GM19025 (cell line): ENCODE measurements at regions not wholly inside any gene's neighbourhood (a gene's known extent, or its start where the extent isn't known, plus 50 kb on each side); places are given as distances from the start of the nearest gene placed in this dataset.

Experiments used
- ATAC-seq: cut with Tn5 transposase; IDR thresholded peaks from one replicate; pipeline ENCODE4 v1.9.1; 2021; ENCODE audit warnings: mild to moderate bottlenecking, low read depth, moderate library complexity; ENCODE audit not compliant: unreplicated experiment

DNA sequence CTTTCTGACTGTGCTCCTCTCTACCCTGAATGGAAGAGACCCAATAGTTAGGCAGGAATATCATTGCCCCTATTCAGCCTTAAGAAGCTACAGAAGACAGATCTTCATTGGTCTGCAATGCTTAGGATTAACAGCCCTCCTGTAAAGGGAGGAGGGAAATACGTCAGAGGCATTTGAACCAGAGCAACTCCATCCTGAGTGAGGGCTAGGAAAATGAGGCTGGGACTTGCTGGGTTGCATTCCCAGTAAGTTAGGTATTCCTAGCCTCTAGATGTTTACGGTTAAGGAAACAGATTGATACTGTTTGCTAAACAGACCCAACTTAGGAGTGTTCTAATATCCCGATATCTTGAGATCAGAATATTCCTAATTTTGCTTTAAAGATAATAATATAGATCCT, 63.5 kb downstream of the PCDH18 start:
- ATAC-seq, result no peak

- ATAC-seq, result no peak
These were observed 64.8 kb downstream of the PCDH18 start for GRCh38 chr4:137467537-137467936.

DNA sequence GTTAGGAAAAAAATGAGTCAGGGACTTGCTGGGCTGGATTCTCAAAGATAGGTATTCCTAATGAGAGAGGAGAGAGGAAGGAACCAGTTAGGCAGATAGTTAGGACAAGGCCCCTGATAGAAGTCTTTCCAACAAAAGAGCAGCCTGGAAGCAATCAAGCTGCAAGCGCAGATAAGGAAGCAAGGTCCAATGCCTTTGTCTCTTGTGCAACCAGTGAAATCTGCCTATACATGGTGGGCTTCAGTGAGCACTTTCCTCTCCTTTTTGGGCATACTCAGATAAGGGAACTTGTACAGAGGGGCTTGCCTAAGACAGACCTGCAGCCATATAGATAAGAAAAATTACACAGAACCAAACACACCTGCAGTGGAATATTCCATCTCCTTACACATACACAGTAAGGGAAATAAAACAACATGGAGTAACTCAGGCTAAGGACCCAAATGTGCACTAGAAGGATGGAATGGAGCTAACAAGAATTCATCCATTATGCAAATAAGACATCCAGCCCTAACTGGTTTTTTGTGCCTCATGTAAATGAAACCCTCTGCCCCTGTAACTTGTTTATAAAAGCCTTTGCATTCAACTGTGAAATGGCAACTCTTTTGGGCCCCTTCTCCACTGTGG, 68.8 kb downstream of the PCDH18 start:
- no peak for ATAC-seq

- ATAC-seq, result no peak
These were observed 76.5 kb downstream of the PCDH18 start for GRCh38 chr4:137455647-137456321.

GRCh38 chr4:137454767-137455166, 77.5 kb downstream of the PCDH18 start:
- ATAC-seq, result no peak

GRCh38 chr4:137452799-137453198, 79.5 kb downstream of the PCDH18 start:
- no peak for ATAC-seq

GRCh38 chr4:137451172-137451825, 81.0 kb downstream of the PCDH18 start:
- ATAC-seq, result no peak

GRCh38 chr4:137448402-137448801, 83.9 kb downstream of the PCDH18 start:
- ATAC-seq, result no peak

- ATAC-seq, result no peak
These were observed 86.2 kb downstream of the PCDH18 start for GRCh38 chr4:137446071-137446470.

- no peak for ATAC-seq
These were observed 89.1 kb downstream of the PCDH18 start for GRCh38 chr4:137443031-137443800.

DNA sequence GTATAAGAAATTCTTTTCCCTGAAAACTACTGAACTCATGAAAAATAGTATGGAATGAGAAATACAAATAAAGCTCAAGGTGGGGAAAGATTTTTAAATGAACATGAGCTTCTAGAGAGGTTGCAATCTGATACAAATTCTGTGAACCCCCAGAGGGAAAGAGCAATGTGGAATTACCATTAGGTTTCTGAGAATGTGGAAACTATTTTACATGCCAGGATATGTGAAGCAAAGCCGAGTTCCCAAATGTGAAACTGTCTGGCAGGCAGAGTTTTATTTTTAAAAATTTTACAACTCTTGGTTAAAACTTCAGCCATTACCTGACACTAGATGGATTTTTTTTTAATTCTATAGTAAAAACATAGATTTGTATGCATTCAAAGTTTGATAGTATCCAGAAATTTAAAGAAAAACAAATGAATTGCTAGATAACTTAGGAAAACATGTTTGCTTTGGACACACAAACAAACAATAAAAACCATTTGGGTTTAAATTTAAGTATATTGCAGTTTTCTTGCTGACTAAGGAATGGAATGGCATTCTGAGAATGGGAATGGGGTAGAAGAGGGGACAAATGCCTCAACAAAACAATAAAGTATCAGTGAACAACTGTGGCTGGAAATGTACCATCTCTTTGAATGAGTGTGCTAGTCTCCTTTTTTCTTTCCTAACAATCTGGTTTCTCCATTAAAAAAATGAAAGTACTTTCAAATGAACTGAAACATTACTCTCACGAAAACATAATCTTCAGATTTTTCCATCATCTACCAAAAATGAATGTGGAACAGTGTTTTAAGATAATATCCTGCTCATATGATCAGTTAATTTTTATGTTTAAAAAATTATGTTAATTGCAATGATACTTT, 99.6 kb downstream of the PCDH18 start:
- no peak for ATAC-seq

- ATAC-seq, result no peak
These were observed 102.1 kb downstream of the PCDH18 start for GRCh38 chr4:137430171-137430570.

- ATAC-seq, result no peak
These were observed 104.9 kb downstream of the PCDH18 start for GRCh38 chr4:137427411-137427810.

GRCh38 chr4:137425281-137425680, 107.0 kb downstream of the PCDH18 start:
- no peak for ATAC-seq

DNA sequence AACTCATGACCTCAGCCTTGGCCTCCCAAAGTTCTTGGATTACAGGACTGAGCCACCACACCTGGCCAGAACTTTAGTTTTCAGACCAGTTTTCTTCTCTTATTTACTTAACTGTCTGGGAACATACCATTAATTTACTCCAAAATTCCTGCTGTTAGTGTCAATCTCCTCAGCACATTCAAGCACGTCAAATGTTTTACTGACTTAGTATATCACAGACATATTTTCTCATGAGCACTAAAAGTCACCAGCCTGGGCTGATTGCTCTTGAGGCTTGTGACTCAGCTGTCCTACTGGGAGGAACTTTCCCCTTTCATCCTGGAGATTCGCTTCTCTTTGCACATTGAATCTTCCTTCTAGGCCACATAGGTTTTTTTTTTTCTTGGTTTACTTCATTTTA, 109.6 kb downstream of the PCDH18 start:
- no peak for ATAC-seq

- ATAC-seq, result no peak
These were observed 110.5 kb downstream of the PCDH18 start for GRCh38 chr4:137421796-137422195.

DNA sequence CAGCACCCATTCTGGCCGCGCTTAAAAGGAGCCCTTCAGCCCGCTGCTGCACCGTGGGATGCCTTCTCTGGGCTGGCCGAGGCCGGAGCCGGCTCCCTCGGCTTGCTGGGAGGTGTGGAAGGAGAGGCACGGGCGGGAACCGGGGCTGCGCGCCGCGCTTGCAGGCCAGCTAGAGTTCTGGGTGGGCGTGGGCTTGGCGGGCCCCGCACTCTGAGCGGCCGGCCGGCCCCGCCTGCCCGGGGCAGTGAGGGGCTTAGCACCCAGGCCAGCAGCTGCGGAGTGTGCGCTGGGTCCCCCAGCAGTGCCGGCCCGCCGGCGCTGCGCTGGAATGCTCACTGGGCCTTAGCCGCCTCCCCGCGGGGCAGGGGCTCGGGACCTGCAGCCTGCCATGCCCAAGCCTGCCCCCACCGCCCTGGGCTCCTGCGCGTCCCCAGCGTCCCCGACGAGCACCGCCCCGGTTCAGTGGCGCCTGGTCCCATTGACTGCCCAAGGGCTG, 111.3 kb downstream of the PCDH18 start:
- ATAC-seq, result no peak

- ATAC-seq, result no peak
These were observed 114.6 kb downstream of the PCDH18 start for GRCh38 chr4:137417676-137418075.

- no peak for ATAC-seq
These were observed 117.5 kb downstream of the PCDH18 start for GRCh38 chr4:137414802-137415201.
